OCI-LY7 (cell line): ENCODE measurements at regions not wholly inside any gene's neighbourhood (a gene's known extent, or its start where the extent isn't known, plus 50 kb on each side); places are given as distances from the start of the nearest gene placed in this dataset.

Experiments
- BruUV-seq: library from RNA; stranded (reverse); fragments of 400-500 nt; replicated peaks from 2 replicates; lab custom pipeline; 2021; lab: Mats Ljungman, UMichigan
- CTCF ChIA-PET: fragments of 300-600 bp; sonication (Branson Sonifier 250); formaldehyde crosslinking; loops from one replicate; lab custom pipeline; 2022; ENCODE audit warnings: antibody characterized with exemption; ENCODE audit not compliant: unreplicated experiment; lab: Charles Lee
- POLR2A ChIA-PET: fragments of 300-600 bp; sonication (Branson Sonifier 250); formaldehyde crosslinking; loops from one replicate; lab custom pipeline; 2022; ENCODE audit warnings: antibody characterized with exemption; lab: Charles Lee
- DNase-seq: peaks from one replicate; pipeline ENCODE4 v3.0.0-alpha.2; 2015; ENCODE audit warnings: low spot score
- H2AFZ ChIP-seq: fragments of 200-600 bp; sonication (generic), shearing (Covaris generic); 2 replicates; pipeline ENCODE4 v1.6.1; 2014; ENCODE audit warnings: mild to moderate bottlenecking, antibody characterized with exemption, low read length, moderate library complexity
- H3K27ac ChIP-seq: fragments of 200-600 bp; sonication (generic); 2 replicates; pipeline ENCODE4 v1.5.1; 2014; ENCODE audit warnings: mixed run types, low read depth, mild to moderate bottlenecking, moderate library complexity, low read length, inconsistent platforms; ENCODE audit not compliant: poor library complexity, severe bottlenecking
- H3K36me3 ChIP-seq: fragments of 200-600 bp; sonication (generic); 2 replicates; pipeline ENCODE4 v1.6.1; 2014; ENCODE audit warnings: mild to moderate bottlenecking, antibody characterized with exemption, low read length, moderate library complexity, mixed read lengths; ENCODE audit not compliant: insufficient read depth
- H3K4me1 ChIP-seq: fragments of 200-600 bp; sonication (generic); 2 replicates; pipeline ENCODE4 v1.5.1; 2014; ENCODE audit warnings: mild to moderate bottlenecking, low read length; ENCODE audit not compliant: insufficient read depth, poor library complexity, severe bottlenecking
- H3K4me2 ChIP-seq: fragments of 200-600 bp; sonication (generic); 2 replicates; pipeline ENCODE4 v1.6.1; 2014; ENCODE audit warnings: mild to moderate bottlenecking, low read length
- H3K4me3 ChIP-seq: fragments of 200-600 bp; sonication (generic); 2 replicates; pipeline ENCODE4 v1.5.1; 2014; ENCODE audit warnings: mild to moderate bottlenecking, low read depth, low read length; ENCODE audit not compliant: poor library complexity, severe bottlenecking
- H3K79me2 ChIP-seq: fragments of 200-600 bp; sonication (generic); 2 replicates; pipeline ENCODE4 v1.6.1; 2016; ENCODE audit warnings: low read depth, mild to moderate bottlenecking, low read length, moderate library complexity, mixed read lengths; ENCODE audit not compliant: insufficient read depth
- H3K9me2 ChIP-seq: fragments of 200-600 bp; sonication (generic); 2 replicates; pipeline ENCODE4 v1.6.1; 2016; ENCODE audit warnings: mild to moderate bottlenecking, low read length, mixed read lengths; ENCODE audit not compliant: insufficient read depth
- H3K9me3 ChIP-seq: fragments of 200-600 bp; sonication (generic); 2 replicates; pipeline ENCODE4 v1.6.1; 2014; ENCODE audit warnings: mild to moderate bottlenecking, mixed run types, low read length, mixed read lengths
- H4K20me1 ChIP-seq: fragments of 200-600 bp; sonication (generic); 2 replicates; pipeline ENCODE4 v1.6.1; 2014; ENCODE audit warnings: mild to moderate bottlenecking, antibody characterized with exemption, low read length, moderate library complexity, mixed read lengths; ENCODE audit not compliant: insufficient read depth
- EZH2phosphoT487 ChIP-seq: fragments of 200-600 bp; sonication (generic); IDR thresholded peaks from 2 replicates; pipeline ENCODE4 v1.6.1; 2018; ENCODE audit warnings: low read depth, borderline replicate concordance, mild to moderate bottlenecking, mixed run types, antibody characterized with exemption, low read length, moderate library complexity, mixed read lengths
- intact Hi-C: fragments of 100-400 bp; cut with micrococcal nuclease; formaldehyde crosslinking; loops from one replicate; pipeline ENCODE4 v1.10.0; 2022; ENCODE audit not compliant: unreplicated experiment
- TF ChIP-seq, protein P1 (sequence below): fragments of 200-600 bp; sonication (generic); conservative IDR thresholded peaks from 2 replicates; pipeline ENCODE4 v1.5.1; 2014; ENCODE audit warnings: mild to moderate bottlenecking, antibody characterized with exemption, low read length, moderate library complexity, mixed read lengths

DNA sequence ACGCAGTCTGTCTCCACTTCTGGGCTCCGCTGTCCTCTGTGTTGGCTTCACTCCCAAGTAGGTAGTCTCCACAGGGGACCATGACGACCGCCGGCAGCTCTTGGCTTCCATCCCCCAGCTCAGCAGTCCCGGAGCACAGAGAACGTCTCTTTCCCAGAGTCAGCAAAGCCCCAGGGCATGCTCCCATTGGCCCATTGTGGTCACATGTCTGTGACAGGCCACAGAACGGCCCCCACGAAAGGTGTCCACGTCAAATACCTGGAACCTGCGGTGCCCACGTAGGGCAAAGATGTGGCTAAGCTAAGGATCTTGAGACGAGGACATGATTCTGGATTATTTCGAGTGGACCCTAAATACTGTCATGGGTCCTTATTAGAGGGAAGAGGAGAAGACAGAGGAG is 438.4 kb upstream of the SULF2 start:
- no peak overlapping the region for H3K4me3 ChIP-seq
- no TSS peak for BruUV-seq
- CTCF ChIA-PET, result no interaction called here

DNA sequence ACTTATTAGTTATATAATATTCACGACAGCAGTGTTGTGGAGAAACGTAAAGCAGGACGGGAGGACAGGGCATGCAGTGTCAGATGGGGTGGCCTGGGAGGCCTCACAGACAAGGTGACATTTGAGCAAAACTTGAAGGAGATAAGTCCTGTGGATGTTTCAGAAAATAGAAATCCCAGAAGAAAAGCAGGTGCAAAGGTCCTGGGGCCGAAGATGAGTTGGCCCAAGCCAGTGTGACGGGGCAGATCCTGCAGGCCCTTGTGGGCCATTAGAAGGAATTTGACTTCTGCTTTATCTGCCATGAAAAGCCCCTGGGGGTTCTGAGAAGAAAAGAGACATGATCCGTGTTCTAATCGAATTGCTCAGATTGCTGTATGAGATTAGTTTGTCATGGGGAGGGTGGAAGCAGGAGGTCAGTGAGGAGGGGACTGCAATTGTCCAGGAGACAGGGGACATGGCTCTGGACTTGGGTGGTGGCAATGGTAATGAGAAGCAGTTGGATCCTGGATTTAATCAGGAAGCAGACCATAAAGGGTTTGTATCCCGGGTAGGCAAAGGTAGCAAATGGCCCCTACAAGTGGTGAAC is 437.4 kb upstream of the SULF2 start:
- Histone ChIP-seq H3K9me3 (no peaks in the 10 kb centered on the region), H3K36me3 (no peaks in the 10 kb centered on the region), H3K4me3 (no peak overlapping the region), H3K79me2 (no peaks in the 10 kb centered on the region), H3K27ac (no peak overlapping the region), H4K20me1 (no peaks in the 10 kb centered on the region), H2AFZ (no peak overlapping the region), H3K4me2 (no peak overlapping the region), H3K4me1 (no peaks in the 10 kb centered on the region), H3K9me2 (no peaks in the 10 kb centered on the region)
- no peak for TF ChIP-seq EZH2phosphoT487
- TF ChIP-seq, protein P1, sequence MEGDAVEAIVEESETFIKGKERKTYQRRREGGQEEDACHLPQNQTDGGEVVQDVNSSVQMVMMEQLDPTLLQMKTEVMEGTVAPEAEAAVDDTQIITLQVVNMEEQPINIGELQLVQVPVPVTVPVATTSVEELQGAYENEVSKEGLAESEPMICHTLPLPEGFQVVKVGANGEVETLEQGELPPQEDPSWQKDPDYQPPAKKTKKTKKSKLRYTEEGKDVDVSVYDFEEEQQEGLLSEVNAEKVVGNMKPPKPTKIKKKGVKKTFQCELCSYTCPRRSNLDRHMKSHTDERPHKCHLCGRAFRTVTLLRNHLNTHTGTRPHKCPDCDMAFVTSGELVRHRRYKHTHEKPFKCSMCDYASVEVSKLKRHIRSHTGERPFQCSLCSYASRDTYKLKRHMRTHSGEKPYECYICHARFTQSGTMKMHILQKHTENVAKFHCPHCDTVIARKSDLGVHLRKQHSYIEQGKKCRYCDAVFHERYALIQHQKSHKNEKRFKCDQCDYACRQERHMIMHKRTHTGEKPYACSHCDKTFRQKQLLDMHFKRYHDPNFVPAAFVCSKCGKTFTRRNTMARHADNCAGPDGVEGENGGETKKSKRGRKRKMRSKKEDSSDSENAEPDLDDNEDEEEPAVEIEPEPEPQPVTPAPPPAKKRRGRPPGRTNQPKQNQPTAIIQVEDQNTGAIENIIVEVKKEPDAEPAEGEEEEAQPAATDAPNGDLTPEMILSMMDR, result no peak
- ChIA-PET CTCF (no interaction called here), POLR2A (interaction anchor here (0.8 kb wide), 1 partner anchor 17 kb away, joined by 4 read pairs; no protein-coding TSS in a partner anchor)
- intact Hi-C loops, result no loop called here
- no TSS peak for BruUV-seq
- no peak for DNase-seq

More for the DNA sequence above, 438.4 kb upstream of the SULF2 start:
- H3K4me2 ChIP-seq, result no peak overlapping the region
- H3K36me3 ChIP-seq, result no peaks in the 10 kb centered on the region
- intact Hi-C loops, result no loop called here
- no peaks in the 10 kb centered on the region for H3K79me2 ChIP-seq
- H3K9me3 ChIP-seq, result no peaks in the 10 kb centered on the region
- H3K27ac ChIP-seq, result no peak overlapping the region
- H3K9me2 ChIP-seq, result no peaks in the 10 kb centered on the region
- TF ChIP-seq EZH2phosphoT487, result no peak
- TF ChIP-seq, protein P1, result no peak
- no peaks in the 10 kb centered on the region for H4K20me1 ChIP-seq
- DNase-seq, result no peak
- POLR2A ChIA-PET, result no interaction called here
- no peaks in the 10 kb centered on the region for H3K4me1 ChIP-seq
- H2AFZ ChIP-seq, result no peak overlapping the region

DNA sequence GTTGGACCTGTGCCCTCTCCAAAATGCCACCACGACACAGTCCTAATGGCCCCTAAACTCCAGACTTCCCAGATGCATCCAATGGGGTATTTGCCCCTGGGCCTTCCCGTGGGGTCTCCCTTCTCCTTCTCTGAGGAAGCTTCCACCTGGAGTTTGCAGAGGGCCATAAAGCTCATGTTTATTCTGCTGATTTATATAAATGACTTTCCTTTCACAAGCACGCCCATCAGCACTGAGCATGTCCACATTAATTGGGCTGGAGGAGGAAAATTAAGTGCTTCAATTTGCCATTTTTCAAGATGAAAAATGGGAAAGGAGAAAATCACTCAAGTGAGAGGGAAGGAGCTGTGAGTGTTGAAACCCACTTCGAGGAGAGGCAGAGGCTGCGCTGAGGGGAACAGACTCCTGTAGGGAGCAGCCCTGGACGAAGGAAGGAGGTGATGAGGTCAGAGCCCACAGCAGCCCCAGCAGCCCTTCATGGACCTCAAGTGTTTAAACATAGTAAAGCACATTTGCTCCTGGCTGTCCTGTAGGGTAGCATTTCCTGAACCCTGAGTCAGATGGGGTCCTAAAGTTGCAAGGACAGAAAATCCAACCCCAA is 434.9 kb upstream of the SULF2 start:
- Histone ChIP-seq H3K4me1 (no peaks in the 10 kb centered on the region), H3K79me2 (no peaks in the 10 kb centered on the region), H3K36me3 (no peaks in the 10 kb centered on the region), H3K27ac (no peak overlapping the region), H3K4me2 (no peak overlapping the region), H2AFZ (no peak overlapping the region), H3K9me3 (no peaks in the 10 kb centered on the region), H3K4me3 (no peak overlapping the region), H3K9me2 (no peaks in the 10 kb centered on the region), H4K20me1 (no peaks in the 10 kb centered on the region)
- TF ChIP-seq, protein P1, result no peak
- TF ChIP-seq EZH2phosphoT487, result no peak
- no TSS peak for BruUV-seq
- CTCF ChIA-PET, result no interaction called here
- intact Hi-C loops, result no loop called here
- POLR2A ChIA-PET, result no interaction called here
- no peak for DNase-seq
